IPS-15b (cell line): ENCODE measurements at regions not wholly inside any gene's neighbourhood (a gene's known extent, or its start where the extent isn't known, plus 50 kb on each side); places are given as distances from the start of the nearest gene placed in this dataset.

ENCODE experiments used
- H3K27me3 ChIP-seq: one replicate; pipeline ENCODE4 v1.6.1; 2013; ENCODE audit warnings: low read length; ENCODE audit not compliant: control insufficient read depth, insufficient read depth
- H3K36me3 ChIP-seq: one replicate; pipeline ENCODE4 v1.6.1; 2013; ENCODE audit warnings: low read length; ENCODE audit not compliant: control insufficient read depth, insufficient read depth
- H3K4me1 ChIP-seq: one replicate; pipeline ENCODE4 v1.6.1; 2013; ENCODE audit warnings: mild to moderate bottlenecking, low read length; ENCODE audit not compliant: control insufficient read depth, insufficient read depth
- H3K4me3 ChIP-seq: one replicate; pipeline ENCODE4 v1.5.1; 2013; ENCODE audit warnings: low read depth, low read length
- H3K9ac ChIP-seq: one replicate; pipeline ENCODE4 v1.6.1; 2013; ENCODE audit warnings: low read depth, mild to moderate bottlenecking, low read length
- H3K9me3 ChIP-seq: one replicate; pipeline ENCODE4 v1.6.1; 2013; ENCODE audit warnings: mild to moderate bottlenecking, low read length; ENCODE audit not compliant: control insufficient read depth, insufficient read depth

- H3K9me3 ChIP-seq = no peaks in the 10 kb centered on the region
- no peak overlapping the region for H3K9ac ChIP-seq
- H3K4me1 ChIP-seq = no peaks in the 10 kb centered on the region
- no peaks in the 10 kb centered on the region for H3K27me3 ChIP-seq
- H3K4me3 ChIP-seq = no peak overlapping the region
- H3K36me3 ChIP-seq = no peaks in the 10 kb centered on the region
Observed at GRCh38 chr5:86918246-86918645, 300.5 kb downstream of the COX7C start.

- Histone ChIP-seq H3K27me3 (no peaks in the 10 kb centered on the region), H3K4me3 (no peak overlapping the region), H3K36me3 (no peaks in the 10 kb centered on the region), H3K4me1 (peaks cover 19% of the 10 kb centered on the region), H3K9ac (no peak overlapping the region), H3K9me3 (no peaks in the 10 kb centered on the region)
Observed at GRCh38 chr5:86926033-86926432, 308.3 kb downstream of the COX7C start.

- H3K4me1 ChIP-seq = peaks cover 19% of the 10 kb centered on the region
- no peaks in the 10 kb centered on the region for H3K9me3 ChIP-seq
- H3K4me3 ChIP-seq = peak overlapping the region; percentile 16
- H3K27me3 ChIP-seq = no peaks in the 10 kb centered on the region
- H3K36me3 ChIP-seq = no peaks in the 10 kb centered on the region
- no peak overlapping the region for H3K9ac ChIP-seq
Observed at GRCh38 chr5:86929123-86929766, 311.5 kb downstream of the COX7C start.

- Histone ChIP-seq H3K4me3 (no peak overlapping the region), H3K9me3 (no peaks in the 10 kb centered on the region), H3K27me3 (no peaks in the 10 kb centered on the region), H3K4me1 (no peaks in the 10 kb centered on the region), H3K9ac (no peak overlapping the region), H3K36me3 (no peaks in the 10 kb centered on the region)
Observed at GRCh38 chr5:86951761-86952160, 315.9 kb upstream of the RASA1 start.

GRCh38 chr5:86964889-86965288 is 302.8 kb upstream of the RASA1 start:
- Histone ChIP-seq H3K4me1 (no peaks in the 10 kb centered on the region), H3K9ac (no peak overlapping the region), H3K36me3 (no peaks in the 10 kb centered on the region), H3K4me3 (no peak overlapping the region), H3K9me3 (no peaks in the 10 kb centered on the region), H3K27me3 (no peaks in the 10 kb centered on the region)

GRCh38 chr5:86968301-86968753 is 299.4 kb upstream of the RASA1 start:
- H3K9ac ChIP-seq = no peak overlapping the region
- H3K4me1 ChIP-seq = no peaks in the 10 kb centered on the region
- H3K9me3 ChIP-seq = no peaks in the 10 kb centered on the region
- H3K4me3 ChIP-seq = no peak overlapping the region
- H3K36me3 ChIP-seq = no peaks in the 10 kb centered on the region
- H3K27me3 ChIP-seq = no peaks in the 10 kb centered on the region

- no peak overlapping the region for H3K4me3 ChIP-seq
- no peaks in the 10 kb centered on the region for H3K9me3 ChIP-seq
- no peak overlapping the region for H3K9ac ChIP-seq
- H3K4me1 ChIP-seq = no peaks in the 10 kb centered on the region
- no peaks in the 10 kb centered on the region for H3K27me3 ChIP-seq
- H3K36me3 ChIP-seq = no peaks in the 10 kb centered on the region
Observed at GRCh38 chr5:86970361-86970760, 297.3 kb upstream of the RASA1 start.

GRCh38 chr5:86971034-86971571 is 296.6 kb upstream of the RASA1 start:
- H3K27me3 ChIP-seq = no peaks in the 10 kb centered on the region
- no peaks in the 10 kb centered on the region for H3K9me3 ChIP-seq
- no peaks in the 10 kb centered on the region for H3K36me3 ChIP-seq
- H3K4me3 ChIP-seq = no peak overlapping the region
- H3K4me1 ChIP-seq = no peaks in the 10 kb centered on the region
- no peak overlapping the region for H3K9ac ChIP-seq

GRCh38 chr5:86974955-86975354 is 292.7 kb upstream of the RASA1 start:
- H3K27me3 ChIP-seq = no peaks in the 10 kb centered on the region
- no peaks in the 10 kb centered on the region for H3K36me3 ChIP-seq
- no peak overlapping the region for H3K9ac ChIP-seq

GRCh38 chr5:86977190-86977589 is 290.5 kb upstream of the RASA1 start:
- Histone ChIP-seq H3K4me1 (no peaks in the 10 kb centered on the region), H3K27me3 (no peaks in the 10 kb centered on the region), H3K9me3 (no peaks in the 10 kb centered on the region), H3K36me3 (no peaks in the 10 kb centered on the region), H3K9ac (no peak overlapping the region), H3K4me3 (no peak overlapping the region)

More at GRCh38 chr5:86974955-86975354, 292.7 kb upstream of the RASA1 start:
- Histone ChIP-seq H3K4me1 (no peaks in the 10 kb centered on the region), H3K4me3 (no peak overlapping the region), H3K9me3 (no peaks in the 10 kb centered on the region)

- no peak overlapping the region for H3K4me3 ChIP-seq
- no peaks in the 10 kb centered on the region for H3K9me3 ChIP-seq
- H3K9ac ChIP-seq = no peak overlapping the region
- H3K36me3 ChIP-seq = no peaks in the 10 kb centered on the region
- H3K4me1 ChIP-seq = no peaks in the 10 kb centered on the region
- no peaks in the 10 kb centered on the region for H3K27me3 ChIP-seq
Observed at GRCh38 chr5:86977808-86978207, 289.9 kb upstream of the RASA1 start.

- H3K27me3 ChIP-seq = no peaks in the 10 kb centered on the region
- no peaks in the 10 kb centered on the region for H3K9me3 ChIP-seq
- no peak overlapping the region for H3K9ac ChIP-seq
- no peaks in the 10 kb centered on the region for H3K36me3 ChIP-seq
- H3K4me3 ChIP-seq = no peak overlapping the region
- no peaks in the 10 kb centered on the region for H3K4me1 ChIP-seq
Observed at GRCh38 chr5:86979811-86980411, 287.8 kb upstream of the RASA1 start.
